Peyer's patch (tissue), 4 donors: ENCODE measurements at regions not wholly inside any gene's neighbourhood (a gene's known extent, or its start where the extent isn't known, plus 50 kb on each side); places are given as distances from the start of the nearest gene placed in this dataset.
"Not testable (repeated sequence)": the region's sequence is repeated elsewhere in the genome, so short reads cannot be mapped to it uniquely, and the experiment has no call there.

Experiments used
- DNase-seq, 3 donors: peaks; one replicate each; pipeline ENCODE4 v3.0.0-alpha.2; 2017 to 2019
- H3K27ac ChIP-seq, 4 donors: fragments of 200-600 bp; sonication (generic); one replicate each; pipeline ENCODE4 v1.5.1; 2016 to 2019
- H3K27me3 ChIP-seq, 2 donors: fragments of 200-600 bp; sonication (generic); one replicate each; pipeline ENCODE4 v1.5.1; 2019
- H3K36me3 ChIP-seq, 3 donors: fragments of 200-600 bp; sonication (generic); one replicate each; pipeline ENCODE4 v1.5.1; 2016 to 2019
- H3K4me1 ChIP-seq, 4 donors: fragments of 200-600 bp; sonication (generic); one replicate each; pipeline ENCODE4 v1.5.1; 2016 to 2019
- H3K4me3 ChIP-seq, 4 donors: fragments of 200-600 bp; sonication (generic); 1 replicate in 3 of 4; 2 replicates in 1 of 4; pipeline ENCODE4 v1.5.1; 2016 to 2019; ENCODE audit warnings: mild to moderate bottlenecking in 1 of 4
- H3K9me3 ChIP-seq, 4 donors: fragments of 200-600 bp; sonication (generic); one replicate each; pipeline ENCODE4 v1.5.1; 2016 to 2019; ENCODE audit warnings: mild to moderate bottlenecking in 1 of 4
- POLR2A ChIP-seq, 2 donors: fragments of 450-650 bp; IDR thresholded peaks; one replicate each; pipeline ENCODE4 v1.5.1; 2017; ENCODE audit warnings: antibody characterized with exemption in 2 of 2, mild to moderate bottlenecking in 2 of 2, moderate library complexity in 2 of 2
- TF ChIP-seq, protein P1 (sequence below), 6 experiments: fragments of 450-650 bp in 4 of 6; fragments of 200-600 bp in 2 of 6; sonication (generic) in 1 of 6; IDR thresholded peaks; one replicate each; pipeline ENCODE4 v1.5.1; 2017 to 2019; ENCODE audit warnings: antibody characterized with exemption in 6 of 6, mild to moderate bottlenecking in 3 of 6, moderate library complexity in 1 of 6

DNA sequence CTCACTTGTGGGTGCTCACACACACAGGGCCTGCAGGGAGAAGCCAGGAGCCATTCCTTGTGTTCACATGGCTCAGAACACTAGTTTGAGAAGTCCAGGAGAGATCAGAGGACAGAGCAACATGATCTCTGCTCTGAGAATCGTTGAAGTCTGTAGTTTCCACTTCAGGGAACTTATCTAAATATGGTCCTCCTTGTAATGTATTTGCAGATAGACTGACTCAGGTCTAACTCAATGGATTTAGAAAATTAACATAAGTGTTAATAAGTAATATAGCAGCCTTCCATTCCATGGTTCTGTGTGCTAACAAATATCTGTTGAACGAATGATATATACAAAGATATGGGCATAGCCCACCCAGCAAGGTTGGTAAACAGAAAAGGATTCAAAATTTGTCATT lies 119.8 kb upstream of the STARD13 start:
- Histone ChIP-seq H3K27me3 (no peaks in the 10 kb centered on the region), H3K9me3 (no peaks in the 10 kb centered on the region), H3K36me3 (no peaks in the 10 kb centered on the region), H3K4me3 (no peak overlapping the region), H3K4me1 (no peaks in the 10 kb centered on the region), H3K27ac (no peak overlapping the region)
- no peak for DNase-seq
- no peak for TF ChIP-seq POLR2A (IDR thresholded peaks at IDR 0.05)
- TF ChIP-seq, protein P1, sequence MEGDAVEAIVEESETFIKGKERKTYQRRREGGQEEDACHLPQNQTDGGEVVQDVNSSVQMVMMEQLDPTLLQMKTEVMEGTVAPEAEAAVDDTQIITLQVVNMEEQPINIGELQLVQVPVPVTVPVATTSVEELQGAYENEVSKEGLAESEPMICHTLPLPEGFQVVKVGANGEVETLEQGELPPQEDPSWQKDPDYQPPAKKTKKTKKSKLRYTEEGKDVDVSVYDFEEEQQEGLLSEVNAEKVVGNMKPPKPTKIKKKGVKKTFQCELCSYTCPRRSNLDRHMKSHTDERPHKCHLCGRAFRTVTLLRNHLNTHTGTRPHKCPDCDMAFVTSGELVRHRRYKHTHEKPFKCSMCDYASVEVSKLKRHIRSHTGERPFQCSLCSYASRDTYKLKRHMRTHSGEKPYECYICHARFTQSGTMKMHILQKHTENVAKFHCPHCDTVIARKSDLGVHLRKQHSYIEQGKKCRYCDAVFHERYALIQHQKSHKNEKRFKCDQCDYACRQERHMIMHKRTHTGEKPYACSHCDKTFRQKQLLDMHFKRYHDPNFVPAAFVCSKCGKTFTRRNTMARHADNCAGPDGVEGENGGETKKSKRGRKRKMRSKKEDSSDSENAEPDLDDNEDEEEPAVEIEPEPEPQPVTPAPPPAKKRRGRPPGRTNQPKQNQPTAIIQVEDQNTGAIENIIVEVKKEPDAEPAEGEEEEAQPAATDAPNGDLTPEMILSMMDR (IDR thresholded peaks at IDR 0.05): no peak

DNA sequence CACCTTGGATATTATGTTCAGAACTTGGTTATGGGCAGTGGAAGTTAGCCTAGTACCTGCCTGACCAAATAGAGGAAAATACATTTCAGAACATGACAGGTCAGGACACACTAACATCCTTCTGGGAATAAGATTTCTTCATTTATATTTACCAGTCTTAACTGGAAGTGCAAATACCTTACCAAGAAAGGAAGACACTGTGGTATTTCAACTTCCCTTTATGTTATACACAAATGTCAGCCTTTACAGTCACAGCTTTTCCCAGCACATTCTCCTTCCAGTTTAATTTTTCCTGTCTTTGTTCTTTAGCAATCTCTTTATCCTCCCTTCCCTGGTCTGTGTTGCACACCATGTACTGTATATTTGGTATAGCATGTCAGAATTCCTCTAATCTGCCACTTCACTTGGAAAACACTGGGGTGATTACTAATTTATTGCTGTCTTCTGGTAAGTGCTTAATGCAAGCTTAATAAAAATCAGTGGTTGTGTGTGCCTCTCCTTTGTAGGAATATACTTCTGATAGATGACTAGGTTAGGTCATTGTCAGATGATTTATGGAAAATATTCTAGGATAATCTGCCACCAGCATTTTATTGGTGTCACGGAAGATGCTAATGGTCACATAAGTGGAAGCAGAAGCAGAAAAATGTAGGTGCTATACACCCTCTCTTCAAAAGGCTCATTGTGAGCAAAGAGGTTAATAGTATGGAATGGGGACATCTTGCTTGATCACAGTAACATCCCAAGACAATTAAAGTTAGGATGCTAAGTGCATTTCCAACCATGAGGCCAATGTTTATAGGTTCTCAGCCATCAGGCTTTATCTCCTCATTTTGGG lies 124.3 kb upstream of the STARD13 start:
- H3K9me3 ChIP-seq: no peaks in the 10 kb centered on the region
- peak overlapping the region in 1 of 4 donors; percentile 31 for H3K27ac ChIP-seq
- H3K27me3 ChIP-seq: no peaks in the 10 kb centered on the region
- H3K4me3 ChIP-seq: no peak overlapping the region
- H3K36me3 ChIP-seq: no peaks in the 10 kb centered on the region
- H3K4me1 ChIP-seq: no peaks in the 10 kb centered on the region
- TF ChIP-seq, protein P1 (IDR thresholded peaks at IDR 0.05): no peak
- TF ChIP-seq POLR2A (IDR thresholded peaks at IDR 0.05): no peak
- DNase-seq: no peak

DNA sequence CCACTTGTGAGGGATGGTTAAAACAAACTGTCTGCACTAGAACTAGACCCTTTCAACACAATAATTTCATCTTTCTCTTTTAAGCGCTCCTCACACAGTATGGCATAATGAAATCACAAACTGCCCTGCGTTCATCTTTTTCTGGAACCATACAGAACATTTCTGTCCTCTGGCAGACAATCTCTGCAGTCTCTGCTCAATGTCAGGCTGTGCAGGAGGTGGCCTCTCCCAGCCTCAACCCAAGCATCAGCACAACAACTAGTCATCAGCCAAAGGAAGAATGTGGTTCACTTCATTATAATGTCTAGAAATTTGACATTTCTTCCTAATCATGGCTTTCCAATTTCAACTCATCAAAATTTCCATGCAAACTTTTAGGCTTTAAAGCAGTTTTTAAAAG lies 125.1 kb upstream of the STARD13 start:
- Histone ChIP-seq H3K27me3 (no peaks in the 10 kb centered on the region), H3K4me3 (no peak overlapping the region), H3K9me3 (no peaks in the 10 kb centered on the region), H3K4me1 (no peaks in the 10 kb centered on the region), H3K36me3 (no peaks in the 10 kb centered on the region), H3K27ac (peak overlapping the region in 1 of 4 donors; percentile 31)
- no peak for DNase-seq
- no peak for TF ChIP-seq POLR2A (IDR thresholded peaks at IDR 0.05)
- TF ChIP-seq, protein P1 (IDR thresholded peaks at IDR 0.05): no peak

DNA sequence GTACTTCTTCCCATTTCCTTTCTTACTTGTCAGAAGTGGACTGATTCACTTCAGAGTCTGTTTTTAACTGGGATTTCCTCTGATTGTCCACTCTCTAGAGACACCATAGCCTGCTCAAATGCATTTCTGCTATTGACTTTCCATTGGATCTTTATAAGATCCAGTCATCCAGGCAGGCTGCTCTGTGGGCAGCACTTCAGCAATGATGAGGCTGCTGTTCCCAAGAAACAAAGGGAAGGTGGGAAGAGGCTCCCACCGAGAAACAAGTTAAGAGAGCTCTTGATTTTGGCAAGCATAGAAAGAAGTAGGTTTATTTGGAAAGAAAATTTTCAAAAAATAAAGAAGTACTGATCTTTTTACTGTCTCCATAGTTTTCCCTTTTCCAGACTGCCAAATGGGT lies 125.8 kb upstream of the STARD13 start:
- DNase-seq: no peak
- H3K27me3 ChIP-seq: no peaks in the 10 kb centered on the region
- no peak overlapping the region for H3K4me3 ChIP-seq
- TF ChIP-seq, protein P1 (IDR thresholded peaks at IDR 0.05): no peak
- TF ChIP-seq POLR2A (IDR thresholded peaks at IDR 0.05): no peak
- no peaks in the 10 kb centered on the region for H3K36me3 ChIP-seq
- H3K9me3 ChIP-seq: no peaks in the 10 kb centered on the region
- no peaks in the 10 kb centered on the region for H3K4me1 ChIP-seq
- H3K27ac ChIP-seq: no peak overlapping the region

DNA sequence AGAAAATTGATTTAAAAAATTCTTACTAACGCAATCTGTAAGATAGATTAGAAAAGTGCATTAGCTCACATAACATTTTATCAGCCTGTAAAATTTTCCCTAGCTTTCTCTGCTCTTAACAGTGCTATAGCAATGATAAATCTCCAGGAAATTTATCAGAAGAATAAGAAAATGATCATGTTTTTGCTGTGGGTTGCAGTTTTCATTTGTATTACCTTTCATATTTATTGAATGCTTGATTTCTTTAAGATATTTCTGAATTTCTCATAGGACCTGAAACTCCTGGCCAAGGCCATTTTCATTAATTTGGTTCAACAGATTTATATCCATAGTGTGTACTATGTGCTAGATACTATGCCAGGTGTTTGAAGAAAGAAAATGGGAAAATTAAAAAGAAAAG lies 130.3 kb upstream of the STARD13 start:
- no peak for DNase-seq
- H3K27ac ChIP-seq: no peak overlapping the region
- H3K36me3 ChIP-seq: no peaks in the 10 kb centered on the region
- no peaks in the 10 kb centered on the region for H3K9me3 ChIP-seq
- H3K4me3 ChIP-seq: no peak overlapping the region
- no peaks in the 10 kb centered on the region for H3K4me1 ChIP-seq
- no peaks in the 10 kb centered on the region for H3K27me3 ChIP-seq
- TF ChIP-seq, protein P1 (IDR thresholded peaks at IDR 0.05): no peak
- no peak for TF ChIP-seq POLR2A (IDR thresholded peaks at IDR 0.05)

DNA sequence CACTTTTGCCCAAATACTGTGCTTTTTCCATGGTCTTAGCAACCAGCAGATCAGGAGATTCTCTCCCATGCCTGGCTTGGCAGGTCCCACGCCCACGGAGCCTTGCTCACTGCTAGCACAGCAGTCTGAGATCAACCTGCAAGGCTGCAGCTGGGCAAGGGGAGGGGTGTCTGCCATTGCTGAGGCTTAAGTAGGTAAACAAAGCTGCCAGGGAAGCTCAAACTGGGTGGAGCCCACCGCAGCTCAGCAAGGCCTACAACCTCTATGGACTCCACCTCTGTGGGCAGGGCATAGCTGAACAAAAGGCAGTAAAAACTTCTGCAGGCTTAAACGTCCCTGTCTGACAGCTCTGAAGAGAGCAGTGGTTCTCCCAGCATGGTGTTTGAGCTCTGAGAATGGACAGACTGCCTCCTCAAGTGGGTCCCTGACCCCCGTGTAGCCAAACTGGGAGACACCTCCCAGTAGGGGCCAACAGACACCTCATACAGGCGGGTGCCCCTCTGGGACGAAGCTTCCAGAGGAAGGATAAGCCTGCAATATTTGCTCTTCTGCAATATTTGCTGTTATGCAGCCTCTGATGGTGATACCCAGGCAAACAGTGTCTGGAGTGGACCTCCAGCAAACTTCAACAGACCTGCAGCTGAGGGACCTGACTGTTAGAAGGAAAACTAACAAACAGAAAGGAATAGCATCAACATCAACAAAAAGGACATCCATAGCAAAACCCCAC lies 132.8 kb upstream of the STARD13 start:
- H3K27ac ChIP-seq, H3K9me3 ChIP-seq, H3K36me3 ChIP-seq, H3K27me3 ChIP-seq, DNase-seq, H3K4me3 ChIP-seq, H3K4me1 ChIP-seq: not testable (repeated sequence)

DNA sequence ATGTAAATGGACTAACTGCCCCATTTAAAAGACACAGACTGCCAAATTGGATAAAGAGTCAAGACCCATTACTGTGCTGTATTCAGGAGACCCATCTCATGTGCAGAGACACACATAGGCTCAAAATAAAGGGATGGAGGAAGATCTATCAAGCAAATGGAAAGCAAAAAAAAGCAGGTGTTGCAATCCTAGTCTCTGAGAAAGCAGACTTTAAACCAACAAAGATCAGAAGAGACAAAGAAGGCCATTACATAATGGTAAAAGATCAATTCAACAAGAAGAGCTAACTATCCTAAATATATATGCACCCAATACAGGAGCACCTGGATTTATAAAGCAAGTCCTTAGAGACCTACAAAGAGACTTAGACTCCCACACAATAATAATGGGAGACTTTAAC lies 134.6 kb upstream of the STARD13 start:
- H3K27me3 ChIP-seq, H3K36me3 ChIP-seq, H3K27ac ChIP-seq, H3K9me3 ChIP-seq, H3K4me3 ChIP-seq, DNase-seq, H3K4me1 ChIP-seq: not testable (repeated sequence)
